Calu3 (cell line): ENCODE measurements at regions not wholly inside any gene's neighbourhood (a gene's known extent, or its start where the extent isn't known, plus 50 kb on each side); places are given as distances from the start of the nearest gene placed in this dataset.
"Not testable (repeated sequence)": the region's sequence is repeated elsewhere in the genome, so short reads cannot be mapped to it uniquely, and the experiment has no call there.

Experiments
- BruUV-seq: library from RNA; stranded (reverse); fragments of 400-500 nt; replicated peaks from 2 replicates; lab custom pipeline; 2021; lab: Mats Ljungman, UMichigan
- CTCF ChIA-PET: fragments of 300-600 bp; sonication (Branson Sonifier 250); formaldehyde crosslinking; loops from one replicate; lab custom pipeline; 2022; ENCODE audit warnings: antibody characterized with exemption; lab: Charles Lee
- DNase-seq: peaks from one replicate; pipeline ENCODE4 v3.0.0; 2022
- H3K27ac Mint-ChIP-seq: one replicate; pipeline ENCODE4 v1.8.0; 2022; ENCODE audit warnings: mixed read lengths; ENCODE audit not compliant: unreplicated experiment
- H3K27me3 Mint-ChIP-seq: one replicate; pipeline ENCODE4 v1.8.0; 2022; ENCODE audit warnings: mixed read lengths; ENCODE audit not compliant: unreplicated experiment
- H3K36me3 Mint-ChIP-seq: one replicate; pipeline ENCODE4 v1.8.0; 2022; ENCODE audit warnings: mild to moderate bottlenecking, moderate library complexity, mixed read lengths; ENCODE audit not compliant: insufficient read depth, unreplicated experiment
- H3K4me1 Mint-ChIP-seq: one replicate; pipeline ENCODE4 v1.8.0; 2022; ENCODE audit warnings: mild to moderate bottlenecking, low read depth, mixed read lengths; ENCODE audit not compliant: unreplicated experiment
- H3K4me3 Mint-ChIP-seq: one replicate; pipeline ENCODE4 v1.8.0; 2022; ENCODE audit warnings: mild to moderate bottlenecking, low read depth, moderate library complexity, mixed read lengths; ENCODE audit not compliant: unreplicated experiment
- H3K9me3 Mint-ChIP-seq: one replicate; pipeline ENCODE4 v1.8.0; 2022; ENCODE audit warnings: low read depth, mixed read lengths; ENCODE audit not compliant: unreplicated experiment
- CTCF ChIP-seq: fragments of 200-600 bp; IDR thresholded peaks from one replicate; pipeline ENCODE4 v1.8.0; 2022; ENCODE audit warnings: antibody characterized with exemption; ENCODE audit not compliant: unreplicated experiment
- intact Hi-C: fragments of 100-400 bp; cut with micrococcal nuclease; formaldehyde crosslinking; loops from one replicate; pipeline ENCODE4 v1.10.0; 2022; ENCODE audit not compliant: unreplicated experiment

GRCh38 chr6:43885399-43886066 is 115.5 kb downstream of the VEGFA start:
- Mint-ChIP-seq H3K36me3 (no peaks in the 10 kb centered on the region), H3K4me1 (peaks cover 23% of the 10 kb centered on the region), H3K27ac (no peak overlapping the region), H3K4me3 (no peak overlapping the region), H3K27me3 (peaks cover 2% of the 10 kb centered on the region), H3K9me3 (no peaks in the 10 kb centered on the region)
- CTCF ChIA-PET = no interaction called here
- no peak for DNase-seq
- intact Hi-C loops = no loop called here
- no TSS peak for BruUV-seq
- TF ChIP-seq CTCF = no peak

- Mint-ChIP-seq H3K9me3 (no peaks in the 10 kb centered on the region), H3K4me1 (peaks cover 23% of the 10 kb centered on the region), H3K27me3 (no peaks in the 10 kb centered on the region), H3K36me3 (no peaks in the 10 kb centered on the region), H3K4me3 (no peak overlapping the region), H3K27ac (no peak overlapping the region)
- no TSS peak for BruUV-seq
- CTCF ChIA-PET = no interaction called here
- intact Hi-C loops = no loop called here
- no peak for TF ChIP-seq CTCF
- DNase-seq = no peak
These were observed 114.6 kb downstream of the VEGFA start for GRCh38 chr6:43884652-43885022.

GRCh38 chr6:43883847-43884651 is 114.0 kb downstream of the VEGFA start:
- Mint-ChIP-seq H3K4me3 (no peak overlapping the region), H3K9me3 (no peaks in the 10 kb centered on the region), H3K36me3 (no peaks in the 10 kb centered on the region), H3K4me1 (peaks cover 23% of the 10 kb centered on the region), H3K27me3 (no peaks in the 10 kb centered on the region), H3K27ac (no peak overlapping the region)
- no peak for DNase-seq
- CTCF ChIA-PET = interaction anchor here (0.8 kb wide), 1 partner anchor 10 kb away, joined by 3 read pairs; no protein-coding TSS in a partner anchor
- intact Hi-C loops = no loop called here
- BruUV-seq = no TSS peak
- TF ChIP-seq CTCF = no peak

- peaks cover 25% of the 10 kb centered on the region for H3K4me1 Mint-ChIP-seq
- DNase-seq, intact Hi-C loops, BruUV-seq, H3K27me3 Mint-ChIP-seq, H3K36me3 Mint-ChIP-seq, H3K27ac Mint-ChIP-seq, H3K9me3 Mint-ChIP-seq, CTCF ChIA-PET, H3K4me3 Mint-ChIP-seq: not testable (repeated sequence)
These were observed 112.9 kb downstream of the VEGFA start for GRCh38 chr6:43882690-43883448.
